HepG2 (cell line): ENCODE measurements at regions not wholly inside any gene's neighbourhood (a gene's known extent, or its start where the extent isn't known, plus 50 kb on each side); places are given as distances from the start of the nearest gene placed in this dataset.

Experiments
- CTCF ChIP-seq: sonication (generic); formaldehyde crosslinking; IDR thresholded peaks from 2 replicates; pipeline ENCODE4 v1.5.0; 2020; ENCODE audit warnings: mild to moderate bottlenecking, missing genetic modification reagents, moderate library complexity
- YEATS2 ChIP-seq: sonication (generic); formaldehyde crosslinking; IDR thresholded peaks from 2 replicates; pipeline ENCODE4 v1.4.0; 2020; ENCODE audit warnings: missing genetic modification reagents, borderline replicate concordance

GRCh38 chr17:63196772-63197335 is 230.8 kb downstream of the TANC2 start:
- no peak for TF ChIP-seq YEATS2
- no peak for TF ChIP-seq CTCF (CRISPR knock-in tag)
